HL-60 (cell line): ENCODE measurements at regions not wholly inside any gene's neighbourhood (a gene's known extent, or its start where the extent isn't known, plus 50 kb on each side); places are given as distances from the start of the nearest gene placed in this dataset.

Source experiments
- DNase-seq, 2 experiments: peaks; one replicate each; pipeline ENCODE4 v3.0.0-alpha.2; 2010 to 2020; ENCODE audit warnings: low read depth in 1 of 2, low spot score in 1 of 2
- H3K27ac ChIP-seq: fragments of 250-450 bp; sonication (Bioruptor Pico); replicated peaks from 2 replicates; pipeline ENCODE4 v1.5.1; 2020; ENCODE audit warnings: mild to moderate bottlenecking, moderate library complexity
- H3K27me3 ChIP-seq: fragments of 250-450 bp; sonication (Bioruptor Pico); 2 replicates; pipeline ENCODE4 v1.5.1; 2021; ENCODE audit warnings: mild to moderate bottlenecking, moderate library complexity; ENCODE audit not compliant: insufficient read depth, poor library complexity, severe bottlenecking
- H3K4me3 ChIP-seq: replicated peaks from 2 replicates; pipeline ENCODE4 v1.5.1; 2011; ENCODE audit warnings: mild to moderate bottlenecking, control low read depth, low read length; ENCODE audit not compliant: insufficient read depth
- CTCF ChIP-seq: IDR thresholded peaks from one replicate; pipeline ENCODE4 v1.5.1; 2011; ENCODE audit warnings: low read length, control low read depth, inconsistent platforms; ENCODE audit not compliant: insufficient read depth
- GABPA ChIP-seq: IDR thresholded peaks from 2 replicates; pipeline ENCODE4 v1.6.1; 2012; ENCODE audit warnings: low read depth
- POLR2AphosphoS5 ChIP-seq: IDR thresholded peaks from 2 replicates; pipeline ENCODE4 v1.6.1; 2012; ENCODE audit warnings: low read depth
- REST ChIP-seq: IDR thresholded peaks from 2 replicates; pipeline ENCODE4 v1.6.1; 2012; ENCODE audit warnings: low read depth; ENCODE audit not compliant: insufficient replicate concordance
- SPI1 ChIP-seq: IDR thresholded peaks from 2 replicates; pipeline ENCODE4 v1.6.1; 2012; ENCODE audit warnings: low read depth, mild to moderate bottlenecking, borderline replicate concordance

GRCh38 chr3:22239011-22239410 is 488.0 kb upstream of the ZNF385D start:
- H3K27ac ChIP-seq = no peak overlapping the region
- H3K4me3 ChIP-seq = no peak overlapping the region
- no peak for DNase-seq
- no peak for TF ChIP-seq SPI1
- no peak for TF ChIP-seq REST
- no peak for TF ChIP-seq CTCF
- no peak for TF ChIP-seq GABPA
- TF ChIP-seq POLR2AphosphoS5 = no peak
- H3K27me3 ChIP-seq = no peaks in the 10 kb centered on the region

GRCh38 chr3:22241110-22241509 is 490.1 kb upstream of the ZNF385D start:
- Histone ChIP-seq H3K27ac (no peak overlapping the region), H3K4me3 (no peak overlapping the region), H3K27me3 (no peaks in the 10 kb centered on the region)
- TF ChIP-seq GABPA (no peak), SPI1 (no peak), POLR2AphosphoS5 (no peak), CTCF (no peak), REST (no peak)
- no peak for DNase-seq

GRCh38 chr3:22244761-22245521 is 493.9 kb upstream of the ZNF385D start:
- no peak overlapping the region for H3K27ac ChIP-seq
- H3K27me3 ChIP-seq = no peaks in the 10 kb centered on the region
- DNase-seq = no peak
- TF ChIP-seq GABPA = no peak
- no peak for TF ChIP-seq POLR2AphosphoS5
- no peak for TF ChIP-seq REST
- no peak for TF ChIP-seq CTCF
- no peak for TF ChIP-seq SPI1
- no peak overlapping the region for H3K4me3 ChIP-seq
